GM23338 (cell line): ENCODE measurements at regions not wholly inside any gene's neighbourhood (a gene's known extent, or its start where the extent isn't known, plus 50 kb on each side); places are given as distances from the start of the nearest gene placed in this dataset.

Experiments
- ATAC-seq: fragments of 200-7000 bp; cut with Tn5 transposase; 3 replicates; pipeline ENCODE4 v1.9.1; 2020
- DNase-seq: peaks from one replicate; pipeline ENCODE4 v3.0.0-alpha.2; 2015; ENCODE audit warnings: low spot score
- H2AFZ ChIP-seq: fragments of 200-600 bp; sonication (generic); 2 replicates; pipeline ENCODE4 v1.8.0; 2016; ENCODE audit warnings: antibody characterized with exemption, mild to moderate bottlenecking, moderate library complexity
- H3F3A ChIP-seq: fragments of 200-600 bp; sonication (generic); replicated peaks from 2 replicates; pipeline ENCODE4 v1.8.0; 2017; ENCODE audit warnings: antibody characterized with exemption, mixed run types, low read depth
- H3K27ac ChIP-seq: fragments of 200-600 bp; sonication (generic); 2 replicates; pipeline ENCODE4 v1.6.1; 2016; ENCODE audit warnings: low read depth
- H3K27me3 ChIP-seq: fragments of 200-600 bp; sonication (generic); 2 replicates; pipeline ENCODE4 v1.8.0; 2016; ENCODE audit warnings: mild to moderate bottlenecking, mixed run types, moderate library complexity; ENCODE audit not compliant: insufficient read depth
- H3K36me3 ChIP-seq: fragments of 200-600 bp; sonication (generic); 2 replicates; pipeline ENCODE4 v1.8.0; 2016; ENCODE audit warnings: mild to moderate bottlenecking; ENCODE audit not compliant: insufficient read depth
- H3K4me1 ChIP-seq: fragments of 200-600 bp; sonication (generic); 2 replicates; pipeline ENCODE4 v1.8.0; 2016; ENCODE audit warnings: mild to moderate bottlenecking, moderate library complexity; ENCODE audit not compliant: insufficient read depth
- H3K4me2 ChIP-seq: fragments of 200-600 bp; sonication (generic); 2 replicates; pipeline ENCODE4 v1.7.1; 2017; ENCODE audit warnings: mixed run types
- H3K4me3 ChIP-seq: fragments of 200-600 bp; sonication (generic); 2 replicates; pipeline ENCODE4 v1.6.1; 2016; ENCODE audit warnings: mixed run types
- H3K79me2 ChIP-seq: fragments of 200-600 bp; sonication (generic); replicated peaks from 2 replicates; pipeline ENCODE4 v1.8.0; 2017; ENCODE audit warnings: mild to moderate bottlenecking; ENCODE audit not compliant: insufficient read depth
- H3K9me2 ChIP-seq: fragments of 200-600 bp; sonication (generic); 2 replicates; pipeline ENCODE4 v1.8.0; 2017; ENCODE audit not compliant: insufficient read depth
- H4K20me1 ChIP-seq: fragments of 200-600 bp; sonication (generic); replicated peaks from 2 replicates; pipeline ENCODE4 v1.8.0; 2017; ENCODE audit warnings: mild to moderate bottlenecking; ENCODE audit not compliant: insufficient read depth
- H3K27ac Mint-ChIP-seq: 2 replicates; pipeline ENCODE4 v1.8.0; 2020; ENCODE audit warnings: inconsistent platforms, mild to moderate bottlenecking, moderate library complexity, mixed read lengths
- H3K27me3 Mint-ChIP-seq: 3 replicates; pipeline ENCODE4 v1.8.0; 2022; ENCODE audit warnings: low read depth, mild to moderate bottlenecking, moderate library complexity, mixed read lengths, inconsistent platforms; ENCODE audit not compliant: insufficient read depth, poor library complexity
- H3K36me3 Mint-ChIP-seq: 3 replicates; pipeline ENCODE4 v1.8.0; 2021; ENCODE audit warnings: low read depth, mild to moderate bottlenecking, inconsistent platforms, moderate library complexity, mixed read lengths
- H3K4me1 Mint-ChIP-seq: 3 replicates; pipeline ENCODE4 v1.8.0; 2020; ENCODE audit warnings: mild to moderate bottlenecking, inconsistent platforms, mixed read lengths
- H3K4me3 Mint-ChIP-seq: 3 replicates; pipeline ENCODE4 v1.8.0; 2021; ENCODE audit warnings: moderate library complexity, mild to moderate bottlenecking, inconsistent platforms, mixed read lengths
- H3K9me3 Mint-ChIP-seq: 3 replicates; pipeline ENCODE4 v1.8.0; 2020; ENCODE audit warnings: moderate library complexity, mild to moderate bottlenecking, inconsistent platforms, mixed read lengths
- CREB1 ChIP-seq: fragments of 250-450 bp; sonication (Bioruptor Pico); IDR thresholded peaks from 2 replicates; pipeline ENCODE4 v1.5.0; 2020; ENCODE audit warnings: low read depth, mild to moderate bottlenecking, moderate library complexity
- EZH2 ChIP-seq: fragments of 200-600 bp; sonication (generic); IDR thresholded peaks from one replicate; pipeline ENCODE4 v1.8.0; 2017; ENCODE audit warnings: antibody characterized with exemption, mild to moderate bottlenecking, low read depth; ENCODE audit not compliant: unreplicated experiment
- EZH2phosphoT487 ChIP-seq: fragments of 200-600 bp; sonication (generic); IDR thresholded peaks from one replicate; pipeline ENCODE4 v1.8.1; 2018; ENCODE audit warnings: antibody characterized with exemption; ENCODE audit not compliant: unreplicated experiment
- JUNB ChIP-seq: IDR thresholded peaks from one replicate; pipeline ENCODE4 v1.6.1; 2016; ENCODE audit warnings: antibody characterized with exemption; ENCODE audit not compliant: unreplicated experiment
- NANOG ChIP-seq: IDR thresholded peaks from 2 replicates; pipeline ENCODE4 v1.6.1; 2016; ENCODE audit warnings: antibody characterized with exemption, borderline replicate concordance
- POLR2AphosphoS5 ChIP-seq: IDR thresholded peaks from 2 replicates; pipeline ENCODE4 v1.6.1; 2016; ENCODE audit warnings: antibody characterized with exemption, low read depth
- REST ChIP-seq: IDR thresholded peaks from one replicate; pipeline ENCODE4 v1.6.1; 2018; ENCODE audit warnings: antibody characterized with exemption; ENCODE audit not compliant: unreplicated experiment
- STAT1 ChIP-seq: IDR thresholded peaks from one replicate; pipeline ENCODE4 v1.6.1; 2016; ENCODE audit warnings: antibody characterized with exemption; ENCODE audit not compliant: unreplicated experiment
- ZNF114 ChIP-seq: fragments of 250-450 bp; sonication (Bioruptor Pico); IDR thresholded peaks from 2 replicates; pipeline ENCODE4 v1.5.0; 2020; ENCODE audit warnings: mild to moderate bottlenecking, moderate library complexity
- ZNF331 ChIP-seq: fragments of 250-450 bp; sonication (Bioruptor Pico); IDR thresholded peaks from 2 replicates; pipeline ENCODE4 v1.5.0; 2020; ENCODE audit warnings: low read depth, mild to moderate bottlenecking, moderate library complexity
- ZNF462 ChIP-seq: fragments of 250-450 bp; sonication (Bioruptor Pico); IDR thresholded peaks from 2 replicates; pipeline ENCODE4 v1.5.0; 2020; ENCODE audit warnings: mild to moderate bottlenecking, moderate library complexity
- TF ChIP-seq, protein P1 (sequence below), 2 experiments: fragments of 200-600 bp in 1 of 2; sonication (generic) in 1 of 2; conservative IDR thresholded peaks; 2 replicates each; pipeline versions ENCODE4 v1.5.1 to v1.6.1; 2016 to 2017; ENCODE audit warnings: antibody characterized with exemption in 2 of 2, low read depth in 2 of 2, mild to moderate bottlenecking in 2 of 2, moderate library complexity in 1 of 2
- TF ChIP-seq, protein P2 (sequence below): IDR thresholded peaks from 2 replicates; pipeline ENCODE4 v1.6.1; 2016; ENCODE audit warnings: antibody characterized with exemption

DNA sequence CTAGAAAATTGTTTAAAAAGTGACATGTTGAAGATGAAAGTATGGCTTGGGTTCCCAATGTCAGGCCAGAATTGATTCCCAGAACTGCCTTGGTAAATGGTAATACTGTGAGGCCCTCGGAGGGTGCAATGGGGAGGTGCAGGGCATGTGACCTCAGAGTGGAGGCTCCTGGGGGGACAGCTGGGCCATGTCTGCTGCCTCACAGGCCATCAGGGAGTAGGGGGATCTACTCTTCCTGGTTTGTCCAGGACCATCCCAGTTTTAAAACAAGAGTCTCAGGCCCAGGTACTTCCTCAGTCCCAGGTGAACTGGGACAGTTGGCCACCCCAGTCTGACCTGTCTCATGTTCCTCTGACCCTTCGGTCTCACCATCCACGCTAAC is 55.3 kb upstream of the SNX9 start:
- Histone ChIP-seq H3K4me3 (no peak overlapping the region), H2AFZ (no peak overlapping the region), H3F3A (no peaks in the 10 kb centered on the region), H3K36me3 (no peaks in the 10 kb centered on the region), H3K9me2 (peaks cover 11% of the 10 kb centered on the region; the same call in 1 of the 2 replicates), H3K79me2 (no peaks in the 10 kb centered on the region), H3K4me1 (peaks cover 9% of the 10 kb centered on the region), H3K27ac (no peak overlapping the region), H3K27me3 (no peaks in the 10 kb centered on the region), H3K4me2 (no peak overlapping the region), H4K20me1 (no peaks in the 10 kb centered on the region)
- Mint-ChIP-seq H3K27me3 (peaks cover 2% of the 10 kb centered on the region), H3K27ac (no peak overlapping the region), H3K36me3 (no peaks in the 10 kb centered on the region; the same call in 2 of the 3 replicates), H3K4me3 (no peak overlapping the region), H3K4me1 (peaks cover 36% of the 10 kb centered on the region), H3K9me3 (no peaks in the 10 kb centered on the region)
- ATAC-seq (no peak), DNase-seq (no peak)
- TF ChIP-seq CREB1 (CRISPR knock-in tag) (no peak), ZNF462 (CRISPR knock-in tag) (no peak), ZNF331 (no peak), EZH2 (no peak), ZNF114 (CRISPR knock-in tag) (no peak), EZH2phosphoT487 (no peak), REST (no peak), STAT1 (no peak), NANOG (no peak), JUNB (no peak), POLR2AphosphoS5 (no peak)
- TF ChIP-seq, protein P1, sequence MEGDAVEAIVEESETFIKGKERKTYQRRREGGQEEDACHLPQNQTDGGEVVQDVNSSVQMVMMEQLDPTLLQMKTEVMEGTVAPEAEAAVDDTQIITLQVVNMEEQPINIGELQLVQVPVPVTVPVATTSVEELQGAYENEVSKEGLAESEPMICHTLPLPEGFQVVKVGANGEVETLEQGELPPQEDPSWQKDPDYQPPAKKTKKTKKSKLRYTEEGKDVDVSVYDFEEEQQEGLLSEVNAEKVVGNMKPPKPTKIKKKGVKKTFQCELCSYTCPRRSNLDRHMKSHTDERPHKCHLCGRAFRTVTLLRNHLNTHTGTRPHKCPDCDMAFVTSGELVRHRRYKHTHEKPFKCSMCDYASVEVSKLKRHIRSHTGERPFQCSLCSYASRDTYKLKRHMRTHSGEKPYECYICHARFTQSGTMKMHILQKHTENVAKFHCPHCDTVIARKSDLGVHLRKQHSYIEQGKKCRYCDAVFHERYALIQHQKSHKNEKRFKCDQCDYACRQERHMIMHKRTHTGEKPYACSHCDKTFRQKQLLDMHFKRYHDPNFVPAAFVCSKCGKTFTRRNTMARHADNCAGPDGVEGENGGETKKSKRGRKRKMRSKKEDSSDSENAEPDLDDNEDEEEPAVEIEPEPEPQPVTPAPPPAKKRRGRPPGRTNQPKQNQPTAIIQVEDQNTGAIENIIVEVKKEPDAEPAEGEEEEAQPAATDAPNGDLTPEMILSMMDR (conservative IDR thresholded peaks at IDR 0.05; ENCODE audit: low read depth in 2 of 2) = no peak
- TF ChIP-seq, protein P2, sequence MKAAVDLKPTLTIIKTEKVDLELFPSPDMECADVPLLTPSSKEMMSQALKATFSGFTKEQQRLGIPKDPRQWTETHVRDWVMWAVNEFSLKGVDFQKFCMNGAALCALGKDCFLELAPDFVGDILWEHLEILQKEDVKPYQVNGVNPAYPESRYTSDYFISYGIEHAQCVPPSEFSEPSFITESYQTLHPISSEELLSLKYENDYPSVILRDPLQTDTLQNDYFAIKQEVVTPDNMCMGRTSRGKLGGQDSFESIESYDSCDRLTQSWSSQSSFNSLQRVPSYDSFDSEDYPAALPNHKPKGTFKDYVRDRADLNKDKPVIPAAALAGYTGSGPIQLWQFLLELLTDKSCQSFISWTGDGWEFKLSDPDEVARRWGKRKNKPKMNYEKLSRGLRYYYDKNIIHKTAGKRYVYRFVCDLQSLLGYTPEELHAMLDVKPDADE = no peak
